GM19463 (cell line): ENCODE measurements at regions not wholly inside any gene's neighbourhood (a gene's known extent, or its start where the extent isn't known, plus 50 kb on each side); places are given as distances from the start of the nearest gene placed in this dataset.

Source experiments
- ATAC-seq: cut with Tn5 transposase; IDR thresholded peaks from one replicate; pipeline ENCODE4 v1.9.1; 2021; ENCODE audit warnings: mild to moderate bottlenecking, moderate library complexity; ENCODE audit not compliant: unreplicated experiment

- no peak for ATAC-seq
Measured at GRCh38 chr10:2871673-2872219, 195.6 kb upstream of the PFKP start.

- no peak for ATAC-seq
Measured at GRCh38 chr10:2870654-2871053, 196.7 kb upstream of the PFKP start.

- no peak for ATAC-seq
Measured at GRCh38 chr10:2867788-2868299, 199.5 kb upstream of the PFKP start.

- no peak for ATAC-seq
Measured at GRCh38 chr10:2866569-2866968, 200.8 kb upstream of the PFKP start.

- no peak for ATAC-seq
Measured at GRCh38 chr10:2861632-2862210, 205.6 kb upstream of the PFKP start.

GRCh38 chr10:2858452-2858851 is 208.9 kb upstream of the PFKP start:
- ATAC-seq = no peak

- no peak for ATAC-seq
Measured at GRCh38 chr10:2856598-2856997, 210.8 kb upstream of the PFKP start.

GRCh38 chr10:2852574-2853323 is 214.6 kb upstream of the PFKP start:
- no peak for ATAC-seq

- no peak for ATAC-seq
Measured at GRCh38 chr10:2851566-2851965, 215.8 kb upstream of the PFKP start.

GRCh38 chr10:2850202-2850601 is 217.1 kb upstream of the PFKP start:
- ATAC-seq = no peak

GRCh38 chr10:2844925-2845324 is 222.4 kb upstream of the PFKP start:
- no peak for ATAC-seq

- ATAC-seq = peak; percentile 56
Measured at GRCh38 chr10:2839081-2839725, 228.1 kb upstream of the PFKP start.

GRCh38 chr10:2837674-2838073 is 229.7 kb upstream of the PFKP start:
- no peak for ATAC-seq

GRCh38 chr10:2836921-2837662 is 230.3 kb upstream of the PFKP start:
- ATAC-seq = no peak

GRCh38 chr10:2834214-2834613 is 233.1 kb upstream of the PFKP start:
- ATAC-seq = no peak

GRCh38 chr10:2831509-2831908 is 235.8 kb upstream of the PFKP start:
- no peak for ATAC-seq

GRCh38 chr10:2828741-2829140 is 238.6 kb upstream of the PFKP start:
- ATAC-seq = no peak

- ATAC-seq = no peak
Measured at GRCh38 chr10:2826675-2827074, 240.7 kb upstream of the PFKP start.

GRCh38 chr10:2825841-2826240 is 241.5 kb upstream of the PFKP start:
- ATAC-seq = no peak

- ATAC-seq = no peak
Measured at GRCh38 chr10:2817940-2818636, 249.3 kb upstream of the PFKP start.
